ENCODE measurements at regions not wholly inside any gene's neighbourhood (a gene's known extent, or its start where the extent isn't known, plus 50 kb on each side); places are given as distances from the start of the nearest gene placed in this dataset.

GRCh38 chr3:146750196-146750595, 145.1 kb upstream of the PLSCR5 start:
- Mint-ChIP-seq H3K27ac (no peak overlapping the region), H3K4me1 (peaks cover 6% of the 10 kb centered on the region; the same call in 1 of the 2 replicates), H3K27me3 (ENCODE audit: low read depth) (no peaks in the 10 kb centered on the region), H3K36me3 (no peaks in the 10 kb centered on the region), H3K9me3 (no peaks in the 10 kb centered on the region), H3K4me3 (no peak overlapping the region)
- TF ChIP-seq ZNF423 (CRISPR knock-in tag; IDR thresholded peaks at IDR 0.05) (no peak), FOXP1 (CRISPR knock-in tag; IDR thresholded peaks at IDR 0.05; ENCODE audit: borderline replicate concordance) (no peak), ZNF317 (CRISPR knock-in tag; IDR thresholded peaks at IDR 0.05; ENCODE audit: borderline replicate concordance, low read depth) (no peak), MXD4 (CRISPR knock-in tag; IDR thresholded peaks at IDR 0.05; ENCODE audit: borderline replicate concordance) (no peak), ZNF532 (CRISPR knock-in tag; IDR thresholded peaks at IDR 0.05; ENCODE audit: borderline replicate concordance) (no peak)
- TF ChIP-seq, protein P1, sequence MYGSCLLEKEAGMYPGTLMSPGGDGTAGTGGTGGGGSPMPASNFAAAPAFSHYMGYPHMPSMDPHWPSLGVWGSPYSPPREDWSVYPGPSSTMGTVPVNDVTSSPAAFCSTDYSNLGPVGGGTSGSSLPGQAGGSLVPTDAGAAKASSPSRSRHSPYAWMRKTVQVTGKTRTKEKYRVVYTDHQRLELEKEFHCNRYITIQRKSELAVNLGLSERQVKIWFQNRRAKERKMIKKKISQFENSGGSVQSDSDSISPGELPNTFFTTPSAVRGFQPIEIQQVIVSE (CRISPR knock-in tag; IDR thresholded peaks at IDR 0.05; ENCODE audit: borderline replicate concordance): no peak
- TF ChIP-seq, protein P2, sequence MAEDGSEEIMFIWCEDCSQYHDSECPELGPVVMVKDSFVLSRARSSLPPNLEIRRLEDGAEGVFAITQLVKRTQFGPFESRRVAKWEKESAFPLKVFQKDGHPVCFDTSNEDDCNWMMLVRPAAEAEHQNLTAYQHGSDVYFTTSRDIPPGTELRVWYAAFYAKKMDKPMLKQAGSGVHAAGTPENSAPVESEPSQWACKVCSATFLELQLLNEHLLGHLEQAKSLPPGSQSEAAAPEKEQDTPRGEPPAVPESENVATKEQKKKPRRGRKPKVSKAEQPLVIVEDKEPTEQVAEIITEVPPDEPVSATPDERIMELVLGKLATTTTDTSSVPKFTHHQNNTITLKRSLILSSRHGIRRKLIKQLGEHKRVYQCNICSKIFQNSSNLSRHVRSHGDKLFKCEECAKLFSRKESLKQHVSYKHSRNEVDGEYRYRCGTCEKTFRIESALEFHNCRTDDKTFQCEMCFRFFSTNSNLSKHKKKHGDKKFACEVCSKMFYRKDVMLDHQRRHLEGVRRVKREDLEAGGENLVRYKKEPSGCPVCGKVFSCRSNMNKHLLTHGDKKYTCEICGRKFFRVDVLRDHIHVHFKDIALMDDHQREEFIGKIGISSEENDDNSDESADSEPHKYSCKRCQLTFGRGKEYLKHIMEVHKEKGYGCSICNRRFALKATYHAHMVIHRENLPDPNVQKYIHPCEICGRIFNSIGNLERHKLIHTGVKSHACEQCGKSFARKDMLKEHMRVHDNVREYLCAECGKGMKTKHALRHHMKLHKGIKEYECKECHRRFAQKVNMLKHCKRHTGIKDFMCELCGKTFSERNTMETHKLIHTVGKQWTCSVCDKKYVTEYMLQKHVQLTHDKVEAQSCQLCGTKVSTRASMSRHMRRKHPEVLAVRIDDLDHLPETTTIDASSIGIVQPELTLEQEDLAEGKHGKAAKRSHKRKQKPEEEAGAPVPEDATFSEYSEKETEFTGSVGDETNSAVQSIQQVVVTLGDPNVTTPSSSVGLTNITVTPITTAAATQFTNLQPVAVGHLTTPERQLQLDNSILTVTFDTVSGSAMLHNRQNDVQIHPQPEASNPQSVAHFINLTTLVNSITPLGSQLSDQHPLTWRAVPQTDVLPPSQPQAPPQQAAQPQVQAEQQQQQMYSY (CRISPR knock-in tag; IDR thresholded peaks at IDR 0.05): no peak
- TF ChIP-seq, protein P3, sequence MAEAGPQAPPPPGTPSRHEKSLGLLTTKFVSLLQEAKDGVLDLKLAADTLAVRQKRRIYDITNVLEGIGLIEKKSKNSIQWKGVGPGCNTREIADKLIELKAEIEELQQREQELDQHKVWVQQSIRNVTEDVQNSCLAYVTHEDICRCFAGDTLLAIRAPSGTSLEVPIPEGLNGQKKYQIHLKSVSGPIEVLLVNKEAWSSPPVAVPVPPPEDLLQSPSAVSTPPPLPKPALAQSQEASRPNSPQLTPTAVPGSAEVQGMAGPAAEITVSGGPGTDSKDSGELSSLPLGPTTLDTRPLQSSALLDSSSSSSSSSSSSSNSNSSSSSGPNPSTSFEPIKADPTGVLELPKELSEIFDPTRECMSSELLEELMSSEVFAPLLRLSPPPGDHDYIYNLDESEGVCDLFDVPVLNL (CRISPR knock-in tag; IDR thresholded peaks at IDR 0.05; ENCODE audit: borderline replicate concordance, low read depth): no peak
- no peak for ATAC-seq
- CTCF ChIA-PET: no interaction called here
- POLR2A ChIA-PET: no interaction called here
- DNase-seq (ENCODE audit: low spot score): no peak

- no peaks in the 10 kb centered on the region for H3K36me3 Mint-ChIP-seq
- POLR2A ChIA-PET: no interaction called here
- H3K9me3 Mint-ChIP-seq: no peaks in the 10 kb centered on the region
- CTCF ChIA-PET: no interaction called here
- H3K4me3 Mint-ChIP-seq: no peak overlapping the region
- DNase-seq (ENCODE audit: low spot score) (no peak), ATAC-seq (peak; percentile 71)
- H3K27me3 Mint-ChIP-seq (ENCODE audit: low read depth): no peaks in the 10 kb centered on the region
- peaks cover 6% of the 10 kb centered on the region; the same call in 1 of the 2 replicates for H3K4me1 Mint-ChIP-seq
- no peak overlapping the region for H3K27ac Mint-ChIP-seq
- TF ChIP-seq NFYB (CRISPR knock-in tag; conservative IDR thresholded peaks at IDR 0.05; ENCODE audit: low read depth): no peak
- TF ChIP-seq, protein P4, sequence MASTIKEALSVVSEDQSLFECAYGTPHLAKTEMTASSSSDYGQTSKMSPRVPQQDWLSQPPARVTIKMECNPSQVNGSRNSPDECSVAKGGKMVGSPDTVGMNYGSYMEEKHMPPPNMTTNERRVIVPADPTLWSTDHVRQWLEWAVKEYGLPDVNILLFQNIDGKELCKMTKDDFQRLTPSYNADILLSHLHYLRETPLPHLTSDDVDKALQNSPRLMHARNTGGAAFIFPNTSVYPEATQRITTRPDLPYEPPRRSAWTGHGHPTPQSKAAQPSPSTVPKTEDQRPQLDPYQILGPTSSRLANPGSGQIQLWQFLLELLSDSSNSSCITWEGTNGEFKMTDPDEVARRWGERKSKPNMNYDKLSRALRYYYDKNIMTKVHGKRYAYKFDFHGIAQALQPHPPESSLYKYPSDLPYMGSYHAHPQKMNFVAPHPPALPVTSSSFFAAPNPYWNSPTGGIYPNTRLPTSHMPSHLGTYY (CRISPR knock-in tag; IDR thresholded peaks at IDR 0.05): no peak
- TF ChIP-seq IRF2 (CRISPR knock-in tag; IDR thresholded peaks at IDR 0.05; ENCODE audit: borderline replicate concordance, low read depth): no peak
- TF ChIP-seq NR3C1 (CRISPR knock-in tag; conservative IDR thresholded peaks at IDR 0.05; ENCODE audit: low read depth): no peak
- TF ChIP-seq ZNF232 (CRISPR knock-in tag; IDR thresholded peaks at IDR 0.05): no peak
- TF ChIP-seq, protein P5, sequence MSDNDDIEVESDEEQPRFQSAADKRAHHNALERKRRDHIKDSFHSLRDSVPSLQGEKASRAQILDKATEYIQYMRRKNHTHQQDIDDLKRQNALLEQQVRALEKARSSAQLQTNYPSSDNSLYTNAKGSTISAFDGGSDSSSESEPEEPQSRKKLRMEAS (CRISPR knock-in tag; IDR thresholded peaks at IDR 0.05): no peak
- no peak for TF ChIP-seq ZNF425 (CRISPR knock-in tag; conservative IDR thresholded peaks at IDR 0.05)
- no peak for TF ChIP-seq TEAD1 (CRISPR knock-in tag; IDR thresholded peaks at IDR 0.05)
- no peak for TF ChIP-seq FOXJ3 (CRISPR knock-in tag; IDR thresholded peaks at IDR 0.05; ENCODE audit: borderline replicate concordance)
- TF ChIP-seq GTF2I (CRISPR knock-in tag; conservative IDR thresholded peaks at IDR 0.05): no peak
- no peak for TF ChIP-seq ZNF121 (CRISPR knock-in tag; IDR thresholded peaks at IDR 0.05)
- TF ChIP-seq KAT7 (CRISPR knock-in tag; IDR thresholded peaks at IDR 0.05; ENCODE audit: borderline replicate concordance): no peak
These were observed 142.8 kb upstream of the PLSCR5 start for GRCh38 chr3:146747928-146748327.

All from WTC11 (cell line).